Fibroblast of peridontal ligament (primary cell): ENCODE measurements at regions not wholly inside any gene's neighbourhood (a gene's known extent, or its start where the extent isn't known, plus 50 kb on each side); places are given as distances from the start of the nearest gene placed in this dataset.
A peak's percentile ranks its signal among the peaks of the same experiment; 100 is the strongest.

Experiments used
- DNase-seq: peaks from one replicate; pipeline ENCODE4 v3.0.0-alpha.2; 2010; ENCODE audit errors: extremely low read depth

- DNase-seq = no peak
These were observed 218.6 kb downstream of the FOXO1 start for GRCh38 chr13:40447857-40448256.

- no peak for DNase-seq
These were observed 214.3 kb downstream of the FOXO1 start for GRCh38 chr13:40452038-40452666.

- no peak for DNase-seq
These were observed 213.6 kb downstream of the FOXO1 start for GRCh38 chr13:40452741-40453334.

DNA sequence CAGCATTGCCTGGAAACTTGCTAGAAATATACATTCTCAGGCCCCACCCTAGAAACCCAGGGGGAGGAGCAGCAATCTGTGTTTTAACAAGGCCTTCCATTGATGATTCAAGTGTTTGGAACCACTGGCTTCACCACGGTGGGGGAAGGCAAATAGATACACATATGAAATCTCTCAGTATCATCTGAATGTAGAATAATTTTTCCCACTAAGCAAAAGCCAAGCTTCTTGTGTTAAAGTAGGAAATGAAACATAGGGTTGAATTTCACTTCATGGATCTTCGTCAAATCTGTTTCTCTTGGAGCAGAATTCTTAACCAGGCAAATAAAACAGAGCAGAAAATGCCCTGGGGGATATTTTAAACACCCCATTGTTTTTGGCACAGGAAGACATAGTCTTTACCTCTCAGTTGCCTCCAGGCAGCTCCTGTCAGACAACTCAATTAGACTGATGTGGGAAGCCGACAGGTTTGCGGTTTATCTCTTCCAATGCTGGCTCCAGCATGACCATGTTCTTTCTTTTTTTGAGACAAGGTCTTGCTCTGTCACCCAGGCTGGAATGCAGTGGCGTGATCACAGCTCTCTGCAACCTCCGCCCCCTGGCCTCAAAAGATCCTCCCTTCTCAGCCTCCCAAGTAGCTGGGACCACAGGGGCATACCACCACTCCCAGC, 213.0 kb downstream of the FOXO1 start:
- peak; percentile 12 for DNase-seq

DNA sequence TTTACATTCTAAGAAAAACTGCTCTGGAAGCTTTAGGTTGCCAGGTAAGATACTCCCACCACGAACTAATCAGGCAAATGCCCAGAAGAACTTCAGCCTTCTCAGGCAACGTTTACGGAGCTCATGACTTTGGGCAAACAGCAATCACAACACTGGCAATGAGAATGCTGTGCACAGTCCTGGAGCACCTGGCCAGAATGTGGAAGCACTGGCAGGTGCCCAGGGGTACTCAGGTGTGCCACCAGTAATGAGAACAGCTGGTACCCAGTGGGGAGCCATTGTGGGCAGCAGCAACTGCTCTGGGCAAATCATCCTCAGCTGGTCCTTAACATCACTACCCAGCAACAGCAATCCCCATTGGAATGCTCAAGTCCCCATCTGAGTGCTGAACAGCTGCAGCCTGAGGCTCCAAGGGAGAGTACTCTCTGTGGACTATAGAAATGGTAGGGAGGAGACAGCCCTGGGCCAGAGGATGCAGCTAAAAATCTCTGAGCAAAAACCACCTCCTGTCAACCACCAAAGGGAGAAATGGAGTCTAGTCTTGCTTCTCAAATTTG, 210.0 kb downstream of the FOXO1 start:
- no peak for DNase-seq

- DNase-seq = no peak
These were observed 209.4 kb downstream of the FOXO1 start for GRCh38 chr13:40456979-40457553.

GRCh38 chr13:40457929-40458719, 208.3 kb downstream of the FOXO1 start:
- DNase-seq = no peak

DNA sequence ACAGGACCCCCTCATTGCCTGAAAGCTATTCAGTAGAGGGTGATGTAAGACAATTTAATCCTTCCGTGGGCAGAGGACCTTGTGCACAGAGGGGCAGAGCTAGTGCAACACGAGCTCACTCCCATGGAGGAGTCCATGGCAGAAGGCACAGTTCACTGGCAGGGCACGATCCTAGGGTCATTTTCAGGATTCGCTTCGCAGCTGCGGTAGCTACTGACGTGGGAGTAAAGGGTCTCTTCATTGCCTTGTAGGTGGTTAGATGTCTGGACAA, 207.8 kb downstream of the FOXO1 start:
- no peak for DNase-seq

GRCh38 chr13:40460116-40460515, 206.3 kb downstream of the FOXO1 start:
- DNase-seq = no peak

GRCh38 chr13:40464337-40465014, 202.0 kb downstream of the FOXO1 start:
- DNase-seq = no peak

- DNase-seq = no peak
These were observed 201.4 kb downstream of the FOXO1 start for GRCh38 chr13:40465015-40465390.

GRCh38 chr13:40466272-40466671, 200.2 kb downstream of the FOXO1 start:
- no peak for DNase-seq

- DNase-seq = no peak
These were observed 198.1 kb downstream of the FOXO1 start for GRCh38 chr13:40468227-40468838.

GRCh38 chr13:40469581-40470310, 196.7 kb downstream of the FOXO1 start:
- no peak for DNase-seq

GRCh38 chr13:40470660-40471059, 195.8 kb downstream of the FOXO1 start:
- DNase-seq = no peak

- DNase-seq = no peak
These were observed 195.4 kb downstream of the FOXO1 start for GRCh38 chr13:40471076-40471475.

- DNase-seq = no peak
These were observed 194.5 kb downstream of the FOXO1 start for GRCh38 chr13:40471911-40472310.

DNA sequence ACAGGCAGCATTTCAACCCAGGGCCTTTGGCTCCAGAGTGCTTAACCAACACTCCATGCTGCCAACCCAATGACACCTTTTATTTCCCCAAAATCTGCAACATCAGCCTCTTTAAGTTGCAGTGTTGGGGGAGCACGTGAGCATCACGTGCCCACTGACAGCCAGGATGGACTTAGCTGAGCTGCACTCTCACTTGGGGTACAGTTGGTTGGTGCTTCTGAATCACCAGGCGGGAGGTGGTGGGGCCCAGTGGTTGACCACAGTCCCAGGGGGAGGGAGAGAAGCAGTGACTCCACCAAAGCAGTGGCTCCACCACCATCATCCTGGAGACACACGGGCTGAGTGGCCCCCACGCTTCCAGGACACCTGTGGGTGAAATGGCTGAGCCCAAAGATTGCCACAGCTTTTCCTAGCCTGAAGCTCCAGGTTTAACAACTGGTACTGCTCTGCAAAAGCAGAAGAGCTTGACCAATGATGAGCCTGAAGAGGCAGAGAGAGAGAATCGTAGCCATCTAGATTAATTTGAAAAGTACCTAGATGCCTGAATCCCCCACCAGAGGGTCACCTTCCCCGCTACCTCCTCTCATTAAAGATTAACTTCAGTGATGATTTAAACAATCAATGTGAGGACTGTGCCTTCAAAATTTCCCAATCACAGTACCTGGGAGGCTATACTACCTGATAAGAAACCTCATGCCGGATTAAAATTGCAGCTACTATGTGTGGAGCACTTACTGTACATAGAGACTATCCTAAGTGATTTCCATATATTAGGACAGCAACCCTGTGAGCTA, 193.8 kb downstream of the FOXO1 start:
- DNase-seq = no peak

DNA sequence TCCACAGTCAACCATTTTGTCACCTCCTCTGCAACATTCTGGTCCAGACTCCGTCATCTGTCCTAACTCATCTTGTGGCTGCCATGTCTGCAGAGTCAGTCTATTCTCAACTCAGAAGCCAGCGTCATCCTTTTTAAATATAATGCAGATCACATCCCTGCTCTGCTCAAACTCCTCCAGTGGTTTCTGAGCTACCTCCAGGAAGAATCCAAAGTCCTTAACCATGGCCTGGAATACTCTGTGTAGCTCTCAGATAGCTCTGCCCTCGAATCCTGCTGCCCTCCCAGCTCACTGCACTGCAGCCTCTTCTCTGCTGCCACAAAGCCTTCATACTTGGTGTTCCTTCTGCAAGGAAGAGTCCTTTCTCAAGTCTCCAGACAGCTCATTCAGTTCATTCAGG, 190.8 kb downstream of the FOXO1 start:
- no peak for DNase-seq
